ENCODE measurements at regions not wholly inside any gene's neighbourhood (a gene's known extent, or its start where the extent isn't known, plus 50 kb on each side); places are given as distances from the start of the nearest gene placed in this dataset.

GRCh38 chr7:79949778-79950177 is 184.9 kb upstream of the GNAI1 start:
- DNase-seq (ENCODE audit: low read depth) = no peak
- no peak overlapping the region for H3K4me3 ChIP-seq (ENCODE audit: control insufficient read depth, low read depth, low read length)
- TF ChIP-seq CTCF (conservative IDR thresholded peaks at IDR 0.05; ENCODE audit: control insufficient read depth, insufficient read depth, low read depth, low read length) = no peak

- no peak for TF ChIP-seq CTCF (conservative IDR thresholded peaks at IDR 0.05; ENCODE audit: control insufficient read depth, insufficient read depth, low read depth, low read length)
- peak; percentile 6 for DNase-seq (ENCODE audit: low read depth)
These were observed 198.2 kb upstream of the GNAI1 start for GRCh38 chr7:79936281-79936983.

GRCh38 chr7:79934727-79935126 is 199.9 kb upstream of the GNAI1 start:
- no peak for TF ChIP-seq CTCF (conservative IDR thresholded peaks at IDR 0.05; ENCODE audit: control insufficient read depth, insufficient read depth, low read depth, low read length)
- no peak overlapping the region for H3K4me3 ChIP-seq (ENCODE audit: control insufficient read depth, low read depth, low read length)
- no peak for DNase-seq (ENCODE audit: low read depth)

More at GRCh38 chr7:79936281-79936983, 198.2 kb upstream of the GNAI1 start:
- H3K4me3 ChIP-seq (ENCODE audit: control insufficient read depth, low read depth, low read length) = no peak overlapping the region

GRCh38 chr7:79933144-79933543 is 201.5 kb upstream of the GNAI1 start:
- DNase-seq (ENCODE audit: low read depth) = peak; percentile 54
- TF ChIP-seq CTCF (conservative IDR thresholded peaks at IDR 0.05; ENCODE audit: control insufficient read depth, insufficient read depth, low read depth, low read length) = no peak
- no peak overlapping the region for H3K4me3 ChIP-seq (ENCODE audit: control insufficient read depth, low read depth, low read length)

- TF ChIP-seq CTCF (conservative IDR thresholded peaks at IDR 0.05; ENCODE audit: control insufficient read depth, insufficient read depth, low read depth, low read length) = no peak
- H3K4me3 ChIP-seq (ENCODE audit: control insufficient read depth, low read depth, low read length) = no peak overlapping the region
- DNase-seq (ENCODE audit: low read depth) = peak; percentile 74
These were observed 204.0 kb upstream of the GNAI1 start for GRCh38 chr7:79930604-79931003.

- TF ChIP-seq CTCF (conservative IDR thresholded peaks at IDR 0.05; ENCODE audit: control insufficient read depth, insufficient read depth, low read depth, low read length) = no peak
- DNase-seq (ENCODE audit: low read depth) = peak; percentile 17
These were observed 207.5 kb upstream of the GNAI1 start for GRCh38 chr7:79927116-79927515.

More at GRCh38 chr7:79927116-79927515, 207.5 kb upstream of the GNAI1 start:
- no peak overlapping the region for H3K4me3 ChIP-seq (ENCODE audit: control insufficient read depth, low read depth, low read length)
